Stimulated activated CD4-positive, alpha-beta T cell treated with anti-CD3 and anti-CD28 coated beads, Interleukin-2, amount 100 ng/mL, for 48 hours (primary cell): ENCODE measurements at regions not wholly inside any gene's neighbourhood (a gene's known extent, or its start where the extent isn't known, plus 50 kb on each side); places are given as distances from the start of the nearest gene placed in this dataset.

ENCODE experiments used
- DNase-seq, 2 donors: peaks; one replicate each; pipeline ENCODE4 v3.0.0-alpha.2; 2020

DNA sequence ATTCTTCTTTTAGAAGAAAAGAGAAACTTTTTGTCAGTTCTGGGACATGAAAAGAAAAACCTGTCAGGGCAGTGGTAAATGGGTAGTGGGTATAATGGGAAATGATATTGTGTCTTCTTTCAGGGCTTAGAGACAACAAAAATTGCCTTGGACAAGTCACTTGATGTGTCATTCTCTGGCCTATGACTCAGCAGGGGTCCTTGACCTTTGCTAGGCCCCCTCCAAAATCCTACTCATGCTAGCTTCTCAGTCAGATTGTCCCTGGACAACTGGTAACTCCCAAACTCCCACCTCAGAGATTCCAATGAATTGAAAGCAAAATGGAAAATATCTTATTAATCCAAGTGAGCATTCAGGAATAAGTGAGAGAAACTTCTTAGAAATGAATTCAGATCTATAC is 258.8 kb upstream of the SPRY2 start:
- DNase-seq, result no peak

DNA sequence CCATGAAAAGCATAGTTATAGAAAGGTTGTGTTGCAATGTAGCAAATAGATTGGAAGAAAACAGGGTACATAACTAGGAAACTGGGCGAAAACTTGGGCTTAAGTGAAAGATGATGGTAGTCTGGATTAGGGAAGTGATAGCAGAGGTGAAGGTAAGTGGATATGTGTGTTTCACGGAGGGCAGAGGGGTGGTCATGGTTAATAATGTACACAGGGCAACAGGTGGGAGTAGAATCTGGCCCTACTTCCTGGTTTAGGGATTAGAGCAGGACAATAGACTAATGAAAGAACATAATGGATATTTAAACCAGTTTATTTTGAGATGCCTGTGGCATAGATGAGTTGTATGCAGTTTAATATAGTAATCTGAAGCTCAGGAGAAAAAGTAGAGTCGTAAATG is 257.3 kb upstream of the SPRY2 start:
- no peak for DNase-seq

DNA sequence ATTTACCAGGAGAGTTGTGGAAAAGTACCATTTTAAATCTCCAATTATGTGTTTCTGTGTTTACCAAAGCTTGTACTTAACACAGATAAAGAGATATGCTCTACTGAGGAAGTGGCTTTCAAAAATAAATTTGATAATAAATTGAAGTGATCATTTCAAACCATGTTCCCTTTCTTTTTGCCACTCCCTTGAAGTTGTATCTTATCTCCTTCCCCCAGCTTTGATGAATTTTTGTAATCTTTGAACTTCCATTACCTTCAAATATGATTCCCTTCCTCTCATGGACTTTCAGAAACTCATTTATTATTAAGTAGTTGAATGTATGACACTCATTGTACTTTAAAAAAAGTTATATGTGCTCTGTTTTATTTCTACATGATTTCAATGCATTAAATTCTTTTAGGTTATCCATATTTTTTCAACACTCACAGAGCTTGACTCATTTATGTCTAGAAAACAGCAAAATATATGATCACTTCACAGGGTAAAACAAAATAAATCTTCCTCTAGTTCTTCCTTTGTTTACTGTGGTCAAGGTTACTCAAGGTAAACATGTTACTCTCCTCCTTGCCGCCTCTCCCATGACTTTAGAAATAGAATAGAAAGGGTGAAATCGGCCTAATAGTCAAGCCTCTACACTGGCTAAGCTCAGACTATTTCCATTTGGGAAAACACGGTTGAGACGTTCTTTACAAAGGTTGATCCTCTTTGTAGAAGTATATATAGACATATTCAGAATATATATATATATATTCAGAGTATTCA is 251.2 kb upstream of the SPRY2 start:
- no peak for DNase-seq

DNA sequence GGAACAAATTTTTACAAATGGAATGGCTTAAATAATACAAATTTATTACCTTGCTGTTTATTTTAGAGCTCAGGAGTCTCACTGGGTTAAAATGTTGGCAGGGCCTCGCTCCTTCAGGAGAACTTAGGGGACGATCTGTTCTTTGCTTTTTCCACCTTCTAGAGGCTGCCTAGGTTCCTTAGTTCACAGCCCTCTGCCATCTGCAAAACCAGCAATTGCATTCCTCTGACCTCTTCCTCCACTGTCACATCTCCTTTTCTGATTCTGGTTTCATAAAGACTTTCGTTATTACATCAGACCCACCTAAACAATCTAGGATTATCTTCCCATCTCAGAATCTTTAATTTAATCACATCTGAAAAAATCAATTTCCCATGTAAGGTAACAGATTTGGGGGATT is 249.6 kb upstream of the SPRY2 start:
- no peak for DNase-seq

DNA sequence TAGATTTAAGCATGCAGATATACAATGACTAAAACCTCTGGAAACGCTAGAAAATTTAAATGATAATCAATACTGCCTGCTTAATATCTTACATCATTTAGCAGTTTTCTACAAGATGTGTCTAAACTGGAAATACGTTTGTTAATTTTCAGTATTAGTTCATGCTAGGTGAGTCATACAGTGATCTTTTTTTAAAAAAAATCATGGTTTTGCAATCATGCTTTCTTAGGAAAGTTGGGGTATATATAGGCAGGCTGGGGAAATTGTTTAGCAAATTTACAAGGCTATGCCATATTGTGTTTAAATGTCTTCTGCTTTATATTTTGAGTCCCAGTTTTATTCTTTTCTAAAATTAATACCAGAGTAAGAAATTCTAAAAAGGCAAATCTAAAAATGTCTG is 245.4 kb upstream of the SPRY2 start:
- DNase-seq, result no peak

DNA sequence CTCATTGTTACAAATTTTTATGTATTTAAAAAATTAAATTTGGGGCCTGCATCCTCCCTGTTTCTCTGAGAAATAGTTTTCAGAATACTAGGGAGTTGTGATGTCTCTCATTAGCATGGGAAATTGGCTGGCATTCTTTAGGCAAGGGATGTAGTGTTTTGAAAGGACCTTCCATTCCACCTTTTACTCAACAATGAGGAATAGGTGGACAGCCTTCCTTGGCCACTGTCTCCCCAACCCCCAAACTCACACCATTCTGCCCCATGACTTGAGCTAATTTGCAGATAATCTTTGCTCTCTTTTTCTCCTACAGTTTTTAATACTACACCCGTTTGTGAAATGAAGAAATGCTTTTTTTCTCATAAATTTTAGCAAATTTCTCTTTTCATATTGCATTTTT is 244.6 kb upstream of the SPRY2 start:
- no peak for DNase-seq

DNA sequence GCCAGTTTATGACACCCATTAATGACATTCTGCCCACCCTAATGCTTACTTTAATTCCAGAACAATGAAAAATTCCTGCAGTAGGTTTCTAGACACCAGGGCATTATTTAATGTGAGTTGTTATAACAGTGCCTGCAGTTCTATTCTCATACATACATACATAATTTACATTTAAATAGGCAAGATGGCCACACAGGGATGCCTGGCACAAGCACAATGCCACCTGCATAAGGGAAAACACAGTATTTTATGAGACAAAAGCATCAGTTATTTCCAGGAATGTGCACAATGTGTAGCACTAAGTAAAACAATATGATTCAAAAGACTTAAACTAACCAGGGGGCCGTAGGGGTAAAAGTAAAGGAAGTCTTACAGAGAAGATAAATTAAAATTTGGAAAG is 243.9 kb upstream of the SPRY2 start:
- no peak for DNase-seq

DNA sequence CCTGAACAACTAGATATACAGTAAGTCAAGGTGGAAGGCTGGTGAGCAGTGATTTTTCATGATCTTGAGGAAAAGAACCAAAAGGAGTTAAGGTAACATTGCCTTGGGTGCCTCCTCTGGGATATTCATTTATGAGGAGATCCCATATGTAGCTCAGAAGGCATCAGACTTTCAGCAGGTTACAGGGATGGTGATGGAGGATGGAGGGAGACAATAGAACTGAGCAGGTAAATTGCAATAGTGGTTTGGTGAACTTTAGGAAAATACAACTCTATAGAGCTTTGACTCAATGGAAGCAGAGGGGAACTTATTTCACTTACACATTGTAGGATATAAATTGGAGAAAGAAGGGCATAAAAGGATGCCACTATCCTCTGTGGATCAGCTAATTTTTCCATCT is 243.4 kb upstream of the SPRY2 start:
- no peak for DNase-seq

DNA sequence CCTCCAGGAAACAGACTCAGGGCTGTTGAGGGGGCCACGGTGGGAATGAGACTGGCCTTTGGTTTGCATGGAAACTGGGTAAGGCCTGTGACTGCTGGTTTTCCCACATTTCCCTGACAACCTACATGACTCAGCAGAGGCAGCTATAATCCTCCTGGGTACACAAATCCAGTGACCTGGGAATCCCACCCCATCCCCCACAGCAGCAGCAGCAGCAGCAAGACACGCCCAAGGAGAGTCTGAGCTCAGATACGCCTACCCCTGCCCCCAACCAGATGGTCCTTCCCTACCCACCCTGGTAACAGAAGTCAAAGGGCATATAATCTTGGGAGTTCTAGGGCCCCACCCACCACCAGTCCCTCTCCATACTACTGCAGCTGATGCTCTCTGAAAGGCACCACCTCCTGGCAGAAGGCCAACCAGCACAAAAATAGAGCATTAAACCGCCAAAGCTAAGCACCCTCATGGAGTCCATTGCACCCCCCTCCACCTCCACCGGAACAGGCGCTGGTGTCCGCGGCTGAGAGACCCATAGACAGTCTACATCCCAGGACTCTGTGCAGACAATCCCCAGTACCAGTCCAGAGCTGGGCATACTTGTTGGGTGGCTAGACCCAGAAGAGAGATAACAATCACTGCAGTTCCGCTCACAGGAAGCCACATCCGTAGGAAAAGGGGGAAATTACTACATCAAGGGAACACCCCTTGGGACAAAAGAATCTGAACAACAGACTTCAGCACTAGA is 237.2 kb upstream of the SPRY2 start:
- no peak for DNase-seq

DNA sequence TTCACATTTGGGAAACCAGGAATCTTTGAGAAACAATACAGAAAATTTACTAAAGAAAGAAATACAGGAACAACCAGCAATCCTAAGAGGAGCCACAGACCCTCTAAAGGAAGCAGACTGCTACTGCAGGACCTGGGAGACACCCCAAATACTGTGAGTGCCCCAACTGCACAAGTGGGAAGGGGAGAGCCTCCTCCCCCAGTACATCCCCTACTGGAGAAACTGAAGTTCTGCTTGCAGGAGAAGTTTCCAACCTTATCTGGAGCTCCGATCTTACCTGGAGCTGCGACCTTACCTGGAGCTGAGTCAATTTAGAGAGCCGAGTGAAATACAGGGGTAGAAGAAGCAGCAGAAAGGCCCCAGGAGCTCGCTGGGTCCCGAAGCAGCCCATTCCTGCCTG is 236.4 kb upstream of the SPRY2 start:
- DNase-seq, result no peak

DNA sequence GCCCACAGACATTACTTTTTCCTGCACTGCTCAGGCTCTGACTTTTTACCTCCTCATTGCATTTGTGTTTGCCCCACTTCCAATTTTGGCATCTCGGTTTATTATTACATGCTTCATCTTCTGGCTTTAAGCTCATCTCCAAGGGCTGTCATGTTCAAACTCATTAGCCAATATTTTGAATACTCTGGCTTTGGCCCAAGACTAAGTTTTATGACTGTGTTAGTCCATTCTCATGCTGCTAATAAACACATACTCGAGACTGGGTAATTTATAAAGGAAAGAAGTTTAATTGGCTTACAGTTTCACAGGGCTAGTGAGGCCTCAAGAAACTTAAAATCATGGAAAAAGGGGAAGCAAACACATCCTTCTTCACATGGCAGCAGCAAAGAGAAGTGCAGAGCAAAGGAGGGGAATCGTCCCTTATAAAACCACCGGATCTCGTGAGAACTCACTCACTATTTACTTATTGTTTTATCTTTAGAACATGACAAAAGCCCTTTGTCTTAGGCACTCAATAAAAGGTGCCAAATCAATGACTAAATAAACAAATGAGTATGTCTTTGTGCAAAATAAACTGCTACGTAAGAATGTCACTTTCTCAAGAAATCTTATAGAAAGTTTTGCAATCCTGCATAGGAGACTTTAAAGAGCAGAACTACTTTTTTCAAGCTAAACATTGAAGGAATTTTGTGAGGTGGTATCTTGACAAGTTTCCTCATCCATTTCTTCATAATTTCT is 233.4 kb upstream of the SPRY2 start:
- no peak for DNase-seq

DNA sequence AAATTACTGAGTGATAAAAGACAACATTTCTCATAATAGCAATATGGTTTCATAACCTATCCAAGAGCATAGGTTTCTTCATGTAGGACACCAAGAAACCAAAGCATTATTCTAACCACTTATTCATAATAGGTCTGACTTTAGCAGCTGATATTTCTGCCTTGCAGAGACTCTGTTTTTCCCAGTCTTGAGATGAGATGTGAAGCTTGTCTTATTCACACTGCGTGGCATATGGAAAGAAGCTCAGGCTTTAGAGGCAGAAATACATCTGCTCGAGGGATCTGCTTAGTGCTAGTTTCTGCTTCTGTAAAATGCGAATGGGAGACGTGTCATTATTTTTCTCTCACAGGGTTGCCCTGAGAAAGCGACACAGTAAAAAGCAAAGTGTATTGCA is 232.0 kb upstream of the SPRY2 start:
- no peak for DNase-seq

DNA sequence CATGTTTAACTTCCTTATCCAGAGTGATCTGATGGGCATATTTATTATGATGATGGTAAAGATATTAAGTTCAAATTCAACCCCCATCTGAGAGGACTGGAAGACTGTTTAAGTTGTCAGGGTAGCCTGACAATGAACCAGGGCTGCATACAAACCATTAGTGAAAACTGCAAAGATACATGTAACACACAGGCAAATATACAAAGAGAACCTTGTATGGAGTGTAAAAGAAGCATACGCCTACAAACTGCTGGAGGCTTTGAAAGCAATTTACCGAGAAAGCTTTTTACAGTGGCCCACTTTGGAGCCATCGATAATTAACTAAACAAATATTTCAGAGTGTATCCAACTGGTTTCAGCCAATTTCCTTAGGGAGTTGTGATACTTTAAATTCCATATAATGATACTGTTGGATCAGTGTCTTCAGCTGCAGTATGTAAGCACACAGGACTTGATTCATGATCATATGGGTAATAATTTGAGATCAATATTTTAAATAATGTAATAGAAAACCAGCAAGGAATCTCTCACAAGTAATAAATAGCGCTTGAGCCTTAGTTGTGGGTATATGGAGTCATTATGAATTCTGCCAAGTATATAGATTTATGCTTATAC is 231.5 kb upstream of the SPRY2 start:
- no peak for DNase-seq

DNA sequence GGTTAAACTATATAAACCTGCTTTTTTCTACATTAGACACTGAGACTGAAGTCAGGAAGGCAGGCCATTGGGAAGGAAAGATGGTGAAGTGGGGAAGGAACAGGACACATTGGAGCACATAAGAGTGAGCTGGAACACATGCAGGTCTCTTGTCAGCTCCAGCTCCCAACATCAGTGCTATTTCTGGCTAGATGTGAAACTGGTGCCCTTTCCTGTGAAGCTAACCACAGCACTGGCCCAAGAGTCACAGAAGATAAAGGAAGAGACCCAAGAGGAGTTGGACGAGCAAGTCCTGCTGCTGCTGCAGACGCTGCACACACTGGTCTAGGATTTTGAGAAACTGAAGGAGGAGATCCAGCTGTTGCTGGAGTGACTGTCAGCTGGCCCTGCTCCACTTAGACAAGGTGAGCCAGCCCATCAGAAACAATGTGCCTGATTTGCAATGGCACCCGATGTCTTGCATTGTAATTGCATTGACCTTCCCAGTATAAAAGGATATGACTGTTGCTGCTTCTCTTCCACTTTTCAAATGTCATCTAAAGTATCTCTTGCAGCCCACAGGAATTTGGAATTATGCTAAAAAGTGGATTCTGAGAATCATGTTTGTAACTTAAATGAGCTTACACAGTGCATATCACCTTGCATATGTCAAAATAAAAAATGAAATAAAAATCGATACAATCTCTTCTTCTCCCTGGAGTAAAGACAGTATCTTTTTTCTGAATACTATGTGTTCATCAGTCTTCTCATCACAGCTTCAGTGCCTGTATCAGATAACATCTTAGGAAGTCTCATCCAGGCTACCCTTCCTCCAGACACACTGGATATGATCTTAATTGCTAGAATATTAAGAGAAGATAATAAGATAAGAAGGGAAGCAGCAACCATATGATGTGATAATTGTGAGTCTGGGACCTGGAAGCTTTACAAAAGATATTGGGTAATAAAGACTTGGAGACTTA is 230.7 kb upstream of the SPRY2 start:
- DNase-seq, result no peak

DNA sequence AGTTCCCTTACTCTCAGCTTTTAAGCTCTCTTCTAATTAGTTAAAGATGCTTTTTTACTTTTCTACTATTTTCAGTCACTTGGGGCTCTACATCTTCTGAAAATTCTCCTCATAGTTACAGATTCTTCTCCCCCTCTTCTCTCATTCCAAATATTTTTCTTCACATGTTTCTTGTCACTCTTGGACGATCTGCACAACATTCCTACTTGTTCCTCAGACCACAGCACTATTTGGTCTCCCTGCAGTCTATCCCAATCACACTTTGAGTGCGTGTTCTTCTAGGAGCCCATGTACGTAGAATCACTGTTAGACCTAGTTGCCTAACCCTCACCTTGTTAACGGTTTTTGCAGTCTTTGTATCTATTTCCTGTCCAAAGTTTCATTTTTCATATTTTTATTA is 222.5 kb upstream of the SPRY2 start:
- DNase-seq, result no peak

DNA sequence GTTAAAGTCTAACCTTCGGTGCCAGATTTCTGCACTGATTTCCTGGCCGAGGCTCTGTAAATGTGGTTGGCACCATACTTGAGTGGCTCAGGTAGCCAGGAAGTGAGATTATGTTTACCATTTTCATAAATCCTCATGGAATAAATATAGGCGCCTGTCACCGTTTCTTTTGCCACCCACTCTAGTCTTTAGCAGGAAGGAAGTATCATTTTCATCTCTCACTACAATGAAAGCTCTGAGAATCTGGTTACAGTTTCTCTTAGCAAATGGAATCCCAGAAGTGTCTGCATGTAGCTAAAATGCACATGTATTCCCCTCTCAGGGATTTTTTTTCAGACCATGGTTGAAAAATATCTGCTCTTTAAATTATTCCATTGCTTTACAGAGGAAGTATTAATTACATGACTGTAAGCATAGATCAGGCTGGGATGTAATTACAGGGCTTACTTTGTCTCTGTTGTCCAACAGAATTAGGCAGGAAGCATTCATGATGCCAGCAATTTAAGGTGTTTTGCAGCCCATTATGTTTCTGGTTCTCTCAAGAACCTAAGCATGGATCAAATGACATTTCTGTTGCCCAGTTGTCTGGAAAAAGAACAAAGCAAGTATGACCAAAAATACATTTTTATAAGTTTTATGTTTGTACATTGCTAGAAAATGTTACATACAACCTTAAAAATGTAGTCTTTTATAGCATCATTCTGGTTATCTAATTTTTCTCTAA is 221.7 kb upstream of the SPRY2 start:
- DNase-seq, result no peak

DNA sequence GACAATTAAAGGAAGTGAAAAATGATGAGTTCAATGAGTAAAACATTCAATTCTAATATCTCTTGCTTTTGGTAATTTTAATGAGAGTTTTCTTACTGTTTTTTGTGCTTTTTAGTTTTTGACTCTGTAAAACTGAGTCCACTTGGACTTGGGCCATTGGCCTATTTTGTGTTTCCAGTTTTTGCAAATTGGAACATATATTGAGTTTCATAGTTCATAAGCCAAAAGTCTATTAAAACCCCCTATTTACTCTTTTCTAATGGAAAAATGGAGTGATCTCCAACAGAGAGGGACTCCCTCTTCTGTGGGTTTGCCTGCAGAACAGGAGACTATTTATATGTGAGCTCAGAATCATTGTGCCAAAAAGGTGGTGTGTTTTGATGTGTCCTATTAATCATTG is 219.7 kb upstream of the SPRY2 start:
- no peak for DNase-seq

DNA sequence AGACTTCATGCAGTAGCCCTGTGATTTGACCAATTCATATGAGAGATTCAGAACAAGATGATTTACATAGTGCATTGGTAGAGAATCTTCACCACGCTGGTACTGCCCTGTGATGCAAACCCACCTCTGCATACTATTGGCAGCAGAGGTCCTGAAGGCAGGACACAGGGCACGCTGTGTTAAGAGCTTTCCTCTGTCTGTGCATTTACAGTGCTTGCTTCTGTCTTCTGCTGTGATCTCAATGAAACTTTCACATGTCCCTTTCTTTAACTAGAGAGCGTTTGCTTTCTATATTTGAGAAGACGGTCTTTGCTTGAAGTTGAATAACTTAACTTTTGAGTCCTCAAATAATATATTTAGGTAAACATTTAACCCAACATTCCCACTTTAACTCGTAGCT is 219.0 kb upstream of the SPRY2 start:
- no peak for DNase-seq

DNA sequence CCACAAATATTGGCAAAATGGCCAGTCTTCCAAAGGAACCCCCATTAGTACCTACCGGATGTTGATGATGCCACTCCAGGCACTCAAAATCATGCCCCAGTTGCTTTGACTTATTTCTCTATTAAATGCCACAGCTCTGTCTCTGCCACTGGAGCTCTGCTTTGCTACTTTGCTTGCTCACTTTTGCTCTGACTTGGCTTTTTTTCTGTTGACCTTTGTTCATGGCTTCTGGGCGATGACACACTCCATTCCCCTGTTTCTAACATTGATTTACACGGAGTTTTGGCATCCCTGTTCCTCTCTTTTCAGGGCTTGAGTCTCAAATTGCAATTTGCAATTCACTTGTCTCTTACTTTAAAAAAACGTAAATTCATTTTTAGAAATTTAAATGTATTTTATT is 217.1 kb upstream of the SPRY2 start:
- DNase-seq, result no peak

DNA sequence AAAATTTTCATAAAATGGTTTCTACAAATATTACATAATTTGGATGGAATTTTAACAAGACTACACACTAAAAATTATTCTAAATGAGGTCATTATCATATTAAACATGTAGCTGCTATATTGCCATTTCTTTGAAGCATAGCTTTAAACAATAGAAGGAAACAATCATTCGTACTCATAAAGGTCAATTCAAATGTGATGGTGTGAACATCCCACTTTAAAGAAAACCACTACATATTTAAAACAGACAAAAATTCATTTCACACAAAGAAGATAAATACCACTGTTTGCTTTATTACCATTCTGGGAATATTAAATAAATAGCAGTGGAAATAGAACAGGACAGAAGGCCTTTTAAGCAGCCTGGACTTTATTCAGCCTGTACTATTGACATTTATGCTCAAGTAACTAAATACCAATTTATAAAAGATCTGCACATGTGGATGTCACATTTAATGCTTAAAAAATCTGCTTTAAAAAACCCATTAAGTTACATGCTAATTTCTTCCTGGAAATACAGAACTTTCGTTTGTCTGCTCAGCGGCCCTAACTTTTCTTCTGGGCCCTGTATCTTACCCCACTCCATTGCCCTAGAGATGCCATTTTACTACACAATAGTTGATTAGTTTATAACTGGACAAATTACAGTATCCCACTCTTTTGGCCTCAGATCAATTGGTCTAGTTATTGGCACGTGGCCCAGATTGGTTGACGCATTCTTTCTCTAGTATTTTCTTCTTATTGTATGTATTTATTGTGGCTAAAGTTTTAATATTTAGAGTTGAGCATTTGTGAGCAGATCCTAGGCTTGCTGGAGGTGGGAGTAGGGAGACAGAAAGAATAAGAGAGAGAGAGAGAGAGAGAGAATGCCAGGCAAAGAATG is 215.1 kb upstream of the SPRY2 start:
- DNase-seq, result no peak
